Inflammatory macrophage (primary cell): ENCODE measurements at regions not wholly inside any gene's neighbourhood (a gene's known extent, or its start where the extent isn't known, plus 50 kb on each side); places are given as distances from the start of the nearest gene placed in this dataset.
"Not testable (repeated sequence)": the region's sequence is repeated elsewhere in the genome, so short reads cannot be mapped to it uniquely, and the experiment has no call there.

ENCODE experiments used
- DNase-seq, 2 donors: peaks; one replicate each; pipeline ENCODE4 v3.0.0-alpha.2; 2020 to 2022

- DNase-seq = no peak
Measured at GRCh38 chr4:167854881-167855280, 237.5 kb upstream of the ANXA10 start.

GRCh38 chr4:167858127-167858526 lies 234.2 kb upstream of the ANXA10 start:
- DNase-seq = not testable (repeated sequence)

- no peak for DNase-seq
Measured at GRCh38 chr4:167867191-167867590, 225.1 kb upstream of the ANXA10 start.

GRCh38 chr4:167868163-167868562 lies 224.2 kb upstream of the ANXA10 start:
- DNase-seq = no peak

- no peak for DNase-seq
Measured at GRCh38 chr4:167873496-167873895, 218.8 kb upstream of the ANXA10 start.

- not testable (repeated sequence) for DNase-seq
Measured at GRCh38 chr4:167876091-167876490, 216.2 kb upstream of the ANXA10 start.

- not testable (repeated sequence) for DNase-seq
Measured at GRCh38 chr4:167877826-167878225, 214.5 kb upstream of the ANXA10 start.

- no peak for DNase-seq
Measured at GRCh38 chr4:167883266-167883665, 209.1 kb upstream of the ANXA10 start.

GRCh38 chr4:167885071-167885470 lies 207.3 kb upstream of the ANXA10 start:
- DNase-seq = no peak

GRCh38 chr4:167885872-167886271 lies 206.5 kb upstream of the ANXA10 start:
- DNase-seq = no peak

- DNase-seq = no peak
Measured at GRCh38 chr4:167887726-167888125, 204.6 kb upstream of the ANXA10 start.

- DNase-seq = no peak
Measured at GRCh38 chr4:167890226-167890625, 202.1 kb upstream of the ANXA10 start.

GRCh38 chr4:167893531-167893930 lies 198.8 kb upstream of the ANXA10 start:
- no peak for DNase-seq

- DNase-seq = not testable (repeated sequence)
Measured at GRCh38 chr4:167896260-167896659, 196.1 kb upstream of the ANXA10 start.

- no peak for DNase-seq
Measured at GRCh38 chr4:167897116-167897515, 195.2 kb upstream of the ANXA10 start.

GRCh38 chr4:167903291-167903721 lies 189.0 kb upstream of the ANXA10 start:
- DNase-seq = no peak

- DNase-seq = no peak
Measured at GRCh38 chr4:167906851-167907250, 185.5 kb upstream of the ANXA10 start.

GRCh38 chr4:167908816-167909215 lies 183.5 kb upstream of the ANXA10 start:
- no peak for DNase-seq

- DNase-seq = not testable (repeated sequence)
Measured at GRCh38 chr4:167912535-167912934, 179.8 kb upstream of the ANXA10 start.

- no peak for DNase-seq
Measured at GRCh38 chr4:167918077-167918476, 174.3 kb upstream of the ANXA10 start.

- no peak for DNase-seq
Measured at GRCh38 chr4:167930166-167930565, 162.2 kb upstream of the ANXA10 start.

- no peak for DNase-seq
Measured at GRCh38 chr4:167934216-167934615, 158.1 kb upstream of the ANXA10 start.

- DNase-seq = no peak
Measured at GRCh38 chr4:167939863-167940616, 152.3 kb upstream of the ANXA10 start.

- no peak for DNase-seq
Measured at GRCh38 chr4:167943872-167944505, 148.3 kb upstream of the ANXA10 start.
